Skeletal muscle satellite cell (primary cell): ENCODE measurements at regions not wholly inside any gene's neighbourhood (a gene's known extent, or its start where the extent isn't known, plus 50 kb on each side); places are given as distances from the start of the nearest gene placed in this dataset.

ENCODE experiments used
- H3K27me3 ChIP-seq: 2 replicates; pipeline ENCODE4 v1.7.0; 2013; ENCODE audit warnings: low read length; ENCODE audit not compliant: control insufficient read depth, insufficient read depth
- H3K36me3 ChIP-seq: 2 replicates; pipeline ENCODE4 v1.7.0; 2013; ENCODE audit warnings: mild to moderate bottlenecking, control low read depth, low read length; ENCODE audit not compliant: insufficient read depth
- H3K4me1 ChIP-seq: 2 replicates; pipeline ENCODE4 v1.7.0; 2013; ENCODE audit warnings: low read length; ENCODE audit not compliant: control insufficient read depth, insufficient read depth
- H3K4me2 ChIP-seq: 2 replicates; pipeline ENCODE4 v1.7.0; 2013; ENCODE audit warnings: mild to moderate bottlenecking, low read length
- H3K4me3 ChIP-seq: 2 replicates; pipeline ENCODE4 v1.7.0; 2013; ENCODE audit warnings: low read length
- H3K9ac ChIP-seq: 2 replicates; pipeline ENCODE4 v1.7.0; 2013; ENCODE audit warnings: mild to moderate bottlenecking, low read depth, low read length, moderate library complexity
- H3K9me3 ChIP-seq: replicated peaks from 2 replicates; pipeline ENCODE4 v1.7.0; 2013; ENCODE audit warnings: mild to moderate bottlenecking, control low read depth, low read length

DNA sequence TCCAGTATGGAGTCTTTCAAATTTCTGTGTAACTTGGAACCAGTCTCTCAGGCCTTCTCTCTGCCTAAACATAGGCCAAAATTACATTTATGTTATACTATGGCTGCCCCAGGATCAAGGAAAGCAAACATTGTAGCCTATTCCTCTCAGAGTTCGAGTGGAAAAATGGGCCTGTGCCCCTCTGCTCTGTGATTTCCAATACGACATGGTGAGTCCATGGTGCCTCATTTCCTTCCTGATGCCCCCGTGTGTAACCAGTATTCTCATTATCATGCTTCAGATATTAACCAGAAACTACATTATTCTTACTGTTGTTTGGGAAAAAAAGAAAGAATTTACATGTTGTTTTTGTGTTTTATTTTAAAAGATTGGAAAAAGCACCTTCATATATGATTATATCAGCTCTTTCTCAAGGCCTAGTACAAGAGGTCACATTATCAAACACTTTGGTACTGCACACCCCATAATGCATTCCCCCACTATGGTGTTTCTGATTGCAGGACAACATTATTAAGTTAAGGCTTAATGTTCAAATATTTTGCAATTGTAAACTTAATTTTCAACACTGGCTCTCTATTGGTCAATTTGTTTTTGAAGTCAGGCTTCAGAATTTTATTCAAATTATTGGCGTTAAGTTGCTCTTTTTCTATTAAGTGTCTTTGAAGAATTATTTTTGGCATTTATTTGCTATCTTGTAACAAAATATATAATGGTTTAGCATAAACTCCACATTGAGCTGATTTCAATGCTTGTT is 151.8 kb upstream of the SLC27A6 start:
- Histone ChIP-seq H3K9ac (no peak overlapping the region), H3K9me3 (no peaks in the 10 kb centered on the region), H3K4me3 (no peak overlapping the region), H3K36me3 (no peaks in the 10 kb centered on the region), H3K4me2 (no peak overlapping the region), H3K4me1 (no peaks in the 10 kb centered on the region), H3K27me3 (no peaks in the 10 kb centered on the region)

GRCh38 chr5:128815201-128815600 is 150.1 kb upstream of the SLC27A6 start:
- Histone ChIP-seq H3K9ac (no peak overlapping the region), H3K4me2 (no peak overlapping the region), H3K4me1 (no peaks in the 10 kb centered on the region), H3K36me3 (no peaks in the 10 kb centered on the region), H3K9me3 (no peaks in the 10 kb centered on the region), H3K4me3 (no peak overlapping the region), H3K27me3 (no peaks in the 10 kb centered on the region)

DNA sequence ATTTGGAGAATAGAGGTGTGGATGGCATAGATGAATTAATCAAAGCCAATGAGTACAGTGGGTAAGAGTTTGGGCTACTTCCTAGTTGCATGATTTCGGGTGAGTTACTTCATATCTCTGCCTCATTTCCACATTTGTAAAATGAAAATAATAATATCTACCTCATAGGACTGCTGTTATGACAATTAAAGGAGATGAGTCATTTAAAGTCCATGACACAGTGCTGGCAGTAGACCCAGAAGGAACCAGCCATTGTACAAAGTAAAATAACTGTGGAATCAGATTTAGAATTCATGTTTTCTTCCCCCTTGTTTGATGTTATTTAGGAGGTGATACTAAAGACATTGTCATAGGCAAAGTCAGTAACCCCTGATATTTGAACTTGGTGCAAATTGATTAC is 139.5 kb upstream of the SLC27A6 start:
- Histone ChIP-seq H3K4me3 (no peak overlapping the region), H3K9me3 (no peaks in the 10 kb centered on the region), H3K9ac (no peak overlapping the region), H3K27me3 (no peaks in the 10 kb centered on the region), H3K4me2 (peak overlapping the region; percentile 29), H3K36me3 (no peaks in the 10 kb centered on the region), H3K4me1 (peaks cover 13% of the 10 kb centered on the region)

- Histone ChIP-seq H3K27me3 (no peaks in the 10 kb centered on the region), H3K36me3 (no peaks in the 10 kb centered on the region), H3K4me1 (peaks cover 13% of the 10 kb centered on the region), H3K9me3 (no peaks in the 10 kb centered on the region), H3K4me3 (no peak overlapping the region), H3K9ac (no peak overlapping the region), H3K4me2 (peak overlapping the region; percentile 29)
Observed at GRCh38 chr5:128826275-128826674, 139.0 kb upstream of the SLC27A6 start.

GRCh38 chr5:128836571-128836970 is 128.7 kb upstream of the SLC27A6 start:
- H3K9ac ChIP-seq: no peak overlapping the region
- no peaks in the 10 kb centered on the region for H3K36me3 ChIP-seq
- H3K4me1 ChIP-seq: no peaks in the 10 kb centered on the region
- H3K27me3 ChIP-seq: no peaks in the 10 kb centered on the region
- H3K4me2 ChIP-seq: no peak overlapping the region
- no peak overlapping the region for H3K4me3 ChIP-seq
- H3K9me3 ChIP-seq: no peaks in the 10 kb centered on the region

DNA sequence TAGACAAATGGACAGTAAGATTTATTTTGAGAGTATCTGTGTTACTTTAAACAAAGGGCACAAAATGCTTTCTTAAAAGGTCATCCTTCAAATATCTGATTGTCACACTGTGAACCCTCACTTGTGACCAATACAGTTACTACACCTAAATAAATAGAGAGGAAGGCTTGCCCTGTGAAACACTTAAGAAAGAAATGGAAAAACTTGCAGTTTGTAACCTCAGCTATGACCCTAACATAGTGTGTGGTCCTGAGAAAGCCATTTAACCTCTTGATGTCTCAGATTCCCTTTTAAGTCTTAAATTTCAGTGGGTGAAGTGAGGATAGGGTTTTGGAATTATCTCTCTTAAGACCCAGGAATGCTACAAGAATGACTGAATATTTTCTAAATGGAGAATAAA is 126.7 kb upstream of the SLC27A6 start:
- Histone ChIP-seq H3K4me2 (no peak overlapping the region), H3K9ac (no peak overlapping the region), H3K9me3 (no peaks in the 10 kb centered on the region), H3K4me1 (no peaks in the 10 kb centered on the region), H3K27me3 (no peaks in the 10 kb centered on the region), H3K36me3 (no peaks in the 10 kb centered on the region), H3K4me3 (no peak overlapping the region)

DNA sequence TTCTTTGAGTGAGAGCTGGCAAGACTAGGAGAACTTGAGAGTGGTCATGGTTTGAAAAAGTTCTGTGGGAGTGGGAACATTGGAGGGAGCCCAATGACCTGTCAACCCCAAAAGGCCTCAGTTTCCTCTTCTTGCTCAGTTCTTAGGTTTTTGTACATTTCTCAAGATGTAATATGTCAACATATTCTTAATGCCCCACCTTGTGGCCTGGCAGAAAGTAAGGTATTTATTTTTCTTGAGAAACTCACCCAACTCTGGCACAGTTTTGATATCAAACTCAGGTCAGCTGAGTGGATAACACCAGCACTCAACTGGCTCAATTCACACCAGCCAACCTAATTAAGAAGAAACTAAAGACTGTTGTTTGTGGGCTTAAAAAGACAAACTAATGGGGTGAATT is 123.0 kb upstream of the SLC27A6 start:
- no peaks in the 10 kb centered on the region for H3K9me3 ChIP-seq
- H3K4me2 ChIP-seq: no peak overlapping the region
- H3K4me1 ChIP-seq: no peaks in the 10 kb centered on the region
- no peaks in the 10 kb centered on the region for H3K36me3 ChIP-seq
- H3K4me3 ChIP-seq: no peak overlapping the region
- H3K9ac ChIP-seq: no peak overlapping the region
- H3K27me3 ChIP-seq: no peaks in the 10 kb centered on the region

GRCh38 chr5:128844354-128844923 is 120.8 kb upstream of the SLC27A6 start:
- H3K9me3 ChIP-seq: no peaks in the 10 kb centered on the region
- H3K4me1 ChIP-seq: no peaks in the 10 kb centered on the region
- H3K36me3 ChIP-seq: no peaks in the 10 kb centered on the region
- H3K27me3 ChIP-seq: no peaks in the 10 kb centered on the region
- H3K4me3 ChIP-seq: no peak overlapping the region
- no peak overlapping the region for H3K9ac ChIP-seq
- H3K4me2 ChIP-seq: no peak overlapping the region

DNA sequence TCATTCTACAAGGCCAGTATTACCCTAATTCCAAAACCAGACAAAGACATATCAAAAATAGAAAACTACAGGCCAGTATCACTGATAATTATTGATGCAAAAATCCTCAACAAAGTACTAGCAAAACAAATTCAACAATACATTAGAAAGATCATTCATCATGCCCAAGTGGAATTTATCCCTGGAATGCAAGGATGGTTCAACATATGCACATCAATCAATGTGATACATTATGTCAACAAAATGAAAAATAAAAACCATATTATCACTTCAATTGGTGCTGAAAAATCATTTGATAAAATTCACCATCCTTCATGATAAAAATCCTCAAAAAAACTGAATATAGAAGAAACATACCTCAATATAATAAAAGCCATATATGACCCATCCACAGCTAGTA is 115.2 kb upstream of the SLC27A6 start:
- Histone ChIP-seq H3K4me3 (no peak overlapping the region), H3K27me3 (peaks cover 6% of the 10 kb centered on the region), H3K4me2 (no peak overlapping the region), H3K9me3 (no peaks in the 10 kb centered on the region), H3K9ac (no peak overlapping the region), H3K36me3 (no peaks in the 10 kb centered on the region), H3K4me1 (no peaks in the 10 kb centered on the region)

GRCh38 chr5:128854931-128855330 is 110.4 kb upstream of the SLC27A6 start:
- H3K27me3 ChIP-seq: peaks cover 6% of the 10 kb centered on the region
- H3K36me3 ChIP-seq: no peaks in the 10 kb centered on the region
- no peak overlapping the region for H3K4me3 ChIP-seq
- H3K9ac ChIP-seq: no peak overlapping the region
- no peak overlapping the region for H3K4me2 ChIP-seq
- no peaks in the 10 kb centered on the region for H3K4me1 ChIP-seq
- H3K9me3 ChIP-seq: no peaks in the 10 kb centered on the region

DNA sequence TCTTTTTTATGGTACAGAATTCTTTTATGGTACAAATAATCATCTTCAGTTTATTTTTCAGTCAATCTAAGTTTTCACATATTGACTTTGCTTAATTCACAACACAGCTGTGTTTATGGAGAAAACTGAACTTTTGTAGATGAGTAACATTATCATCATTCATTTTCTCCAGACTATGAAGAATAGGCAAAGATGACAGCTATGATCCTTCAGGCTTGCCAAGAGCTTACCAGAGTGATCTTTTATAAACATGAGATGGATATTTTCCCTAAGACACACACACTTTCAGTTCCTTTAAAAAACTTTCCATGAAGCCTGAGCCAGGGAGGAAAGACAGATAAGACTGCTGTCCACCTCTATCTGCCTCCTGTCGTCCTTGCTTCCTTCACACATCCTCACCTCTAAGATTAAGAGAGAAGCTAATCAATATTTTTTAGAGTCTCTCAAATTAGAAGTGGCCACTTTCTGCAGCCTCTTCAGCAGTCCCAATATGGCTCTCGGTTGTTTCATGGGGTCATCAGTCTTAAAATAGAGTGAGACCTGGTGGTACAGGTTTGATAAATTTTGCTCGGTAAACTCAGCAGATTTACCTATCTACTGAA is 108.1 kb upstream of the SLC27A6 start:
- Histone ChIP-seq H3K9ac (no peak overlapping the region), H3K4me1 (no peaks in the 10 kb centered on the region)

DNA sequence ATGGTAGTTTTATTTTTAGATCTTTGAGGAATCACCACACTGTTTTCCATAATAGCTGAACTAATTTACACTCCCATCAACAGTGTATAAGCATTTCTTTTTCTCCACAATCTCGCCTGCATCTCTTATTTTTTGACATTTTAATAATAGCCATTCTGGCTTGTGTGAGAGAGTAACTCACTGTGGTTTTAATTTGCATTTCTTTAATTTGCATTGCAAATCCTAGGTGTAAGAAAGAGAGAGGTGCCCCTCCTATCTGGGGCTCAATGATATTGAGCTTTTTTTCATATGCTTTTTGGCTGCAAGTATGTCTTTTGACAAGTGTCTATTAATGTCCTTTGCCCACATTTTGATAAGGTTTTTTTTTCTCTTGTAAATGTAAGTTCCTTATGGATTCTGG is 106.3 kb upstream of the SLC27A6 start:
- Histone ChIP-seq H3K36me3 (no peaks in the 10 kb centered on the region), H3K9me3 (no peaks in the 10 kb centered on the region), H3K9ac (no peak overlapping the region), H3K4me3 (no peak overlapping the region), H3K4me2 (no peak overlapping the region), H3K4me1 (no peaks in the 10 kb centered on the region), H3K27me3 (no peaks in the 10 kb centered on the region)

More for the DNA sequence above, 108.1 kb upstream of the SLC27A6 start:
- Histone ChIP-seq H3K4me3 (no peak overlapping the region), H3K9me3 (no peaks in the 10 kb centered on the region), H3K27me3 (peaks cover 6% of the 10 kb centered on the region), H3K36me3 (no peaks in the 10 kb centered on the region), H3K4me2 (no peak overlapping the region)
